GM12891 (cell line): ENCODE measurements at regions not wholly inside any gene's neighbourhood (a gene's known extent, or its start where the extent isn't known, plus 50 kb on each side); places are given as distances from the start of the nearest gene placed in this dataset.

Experiments used
- POLR2A ChIP-seq: IDR thresholded peaks from 2 replicates; pipeline ENCODE4 v1.6.1; 2011; ENCODE audit warnings: low read depth, low read length, control low read depth
- POLR2AphosphoS5 ChIP-seq: IDR thresholded peaks from 2 replicates; pipeline ENCODE4 v1.6.1; 2011; ENCODE audit warnings: low read depth, low read length, control low read depth
- SPI1 ChIP-seq: IDR thresholded peaks from 2 replicates; pipeline ENCODE4 v1.6.1; 2011; ENCODE audit warnings: low read depth, low read length, control low read depth

DNA sequence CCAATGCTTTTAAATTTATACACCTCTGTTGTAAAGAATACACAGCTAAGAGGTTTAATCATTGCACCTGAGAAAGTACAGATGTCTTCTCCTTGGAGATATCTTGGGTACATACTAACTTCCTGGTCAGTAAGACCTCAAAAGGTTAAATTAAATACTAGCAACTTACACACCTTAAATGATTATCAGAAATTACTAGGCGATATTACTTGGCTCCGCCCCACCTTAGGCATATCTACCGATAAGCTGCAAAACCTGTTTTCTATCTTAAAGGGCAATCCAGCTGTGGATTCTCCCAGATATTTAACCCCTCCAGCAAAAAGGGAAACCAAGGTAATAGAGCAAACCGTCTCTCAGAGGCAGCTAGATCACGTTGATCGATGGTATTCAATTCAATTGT is 819.4 kb downstream of the FAM133A start:
- no peak for TF ChIP-seq POLR2AphosphoS5
- TF ChIP-seq POLR2A = no peak
- TF ChIP-seq SPI1 = no peak
